Right lobe of liver (tissue), 4 donors: ENCODE measurements at regions not wholly inside any gene's neighbourhood (a gene's known extent, or its start where the extent isn't known, plus 50 kb on each side); places are given as distances from the start of the nearest gene placed in this dataset.

Experiments
- CTCF ChIP-seq, 4 donors: fragments of 200-600 bp in 3 of 4; fragments of 450-650 bp in 1 of 4; IDR thresholded peaks; one replicate each; pipeline versions ENCODE4 v1.5.1 to v1.8.0; 2016 to 2022; ENCODE audit warnings: antibody characterized with exemption in 4 of 4, mild to moderate bottlenecking in 2 of 4
- POLR2A ChIP-seq: fragments of 450-650 bp; IDR thresholded peaks from one replicate; pipeline ENCODE4 v1.6.1; 2017; ENCODE audit warnings: antibody characterized with exemption, mild to moderate bottlenecking
- donor health status: DM: no; HTN: no; CAD: no.
- donor health status: DM: no; HTN: no; CAD: no.
- donor health status: DM: no; HTN: yes; CAD: no.

GRCh38 chr18:59086522-59086921, 53.2 kb upstream of the SEC11C start:
- TF ChIP-seq CTCF (IDR thresholded peaks at IDR 0.05) (no peak), POLR2A (no peak)
